Gastrocnemius medialis (tissue), 4 donors: ENCODE measurements at regions not wholly inside any gene's neighbourhood (a gene's known extent, or its start where the extent isn't known, plus 50 kb on each side); places are given as distances from the start of the nearest gene placed in this dataset.

Source experiments
- ATAC-seq, 2 donors: fragments of 150-250 bp; one replicate each; pipeline ENCODE4 v1.9.1; 2016
- DNase-seq, 2 donors: peaks; one replicate each; pipeline ENCODE4 v3.0.0-alpha.2; 2019
- H3K27ac ChIP-seq, 4 donors: fragments of 200-600 bp; sonication (generic); 1 replicate in 1 of 4; 2 replicates in 3 of 4; pipeline ENCODE4 v1.5.1; 2016 to 2018; ENCODE audit warnings: mild to moderate bottlenecking in 2 of 4, moderate library complexity in 1 of 4
- H3K27me3 ChIP-seq, 3 donors: fragments of 200-600 bp; sonication (generic) in 2 of 3; 1 replicate in 1 of 3; 2 replicates in 2 of 3; pipeline versions ENCODE4 v1.5.1 to v1.6.0; 2016 to 2019; ENCODE audit warnings: mild to moderate bottlenecking in 1 of 3, moderate library complexity in 1 of 3
- H3K36me3 ChIP-seq, 2 donors: fragments of 200-600 bp; sonication (generic) in 1 of 2; one replicate each; pipeline ENCODE4 v1.5.1; 2017 to 2018
- H3K4me1 ChIP-seq, 2 donors: fragments of 200-600 bp; sonication (generic) in 1 of 2; one replicate each; pipeline ENCODE4 v1.5.1; 2016 to 2017; ENCODE audit warnings: mild to moderate bottlenecking in 2 of 2
- H3K4me3 ChIP-seq, 4 donors: fragments of 200-600 bp; sonication (generic) in 3 of 4; 1 replicate in 1 of 4; 2 replicates in 3 of 4; pipeline ENCODE4 v1.5.1; 2016 to 2019; ENCODE audit warnings: mild to moderate bottlenecking in 2 of 4
- H3K9me3 ChIP-seq, 3 donors: fragments of 200-600 bp; sonication (generic) in 2 of 3; 1 replicate in 1 of 3; 2 replicates in 2 of 3; pipeline ENCODE4 v1.5.1; 2016 to 2019
- POLR2A ChIP-seq, 2 donors: fragments of 450-650 bp; IDR thresholded peaks; one replicate each; pipeline ENCODE4 v1.6.1; 2017; ENCODE audit warnings: antibody characterized with exemption in 2 of 2, mild to moderate bottlenecking in 2 of 2, moderate library complexity in 2 of 2
- in situ Hi-C, 4 donors: fragments of 200-750 bp; cut with MboI; loops; one replicate each; pipeline versions ENCODE4 v1.15.0 to v1.8.0; 2017; ENCODE audit warnings: low sequenced_read_pairs in 4 of 4
- intact Hi-C: fragments of 100-400 bp; cut with DNase I; formaldehyde crosslinking; loops from one replicate; pipeline ENCODE4 v1.15.1; 2023; ENCODE audit warnings: low total_unique reads
- TF ChIP-seq, protein P1 (sequence below), 5 experiments: fragments of 450-650 bp in 3 of 5; fragments of 200-600 bp in 2 of 5; sonication (generic) in 2 of 5; IDR thresholded peaks in 4 of 5; conservative IDR thresholded peaks in 1 of 5; 1 replicate in 4 of 5; 2 replicates in 1 of 5; pipeline ENCODE4 v1.5.1; 2016 to 2019; ENCODE audit warnings: antibody characterized with exemption in 5 of 5, mild to moderate bottlenecking in 3 of 5, moderate library complexity in 3 of 5

DNA sequence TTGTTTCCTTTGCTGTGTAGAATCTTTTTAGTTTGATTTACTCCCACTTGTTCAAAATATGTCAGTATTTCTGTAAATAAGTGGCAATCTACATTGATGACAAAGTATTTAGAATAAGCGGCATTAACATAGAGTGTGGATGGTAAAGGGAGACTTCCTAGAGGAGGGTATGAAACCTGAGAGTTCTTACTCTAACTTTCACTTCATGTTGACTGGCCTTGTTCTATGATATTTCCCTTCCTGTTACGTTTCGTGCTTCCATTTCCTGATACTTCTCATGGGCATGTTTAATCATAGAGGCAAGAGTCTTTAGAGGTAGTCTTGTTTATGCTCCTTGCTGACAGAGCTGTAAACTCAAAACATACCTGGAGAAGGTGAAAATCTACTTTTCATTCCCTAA is 408.9 kb downstream of the GLUD2 start:
- H3K9me3 ChIP-seq: no peaks in the 10 kb centered on the region
- H3K4me1 ChIP-seq: no peaks in the 10 kb centered on the region
- H3K4me3 ChIP-seq: no peak overlapping the region
- in situ Hi-C loops: no loop called here
- no peak overlapping the region for H3K27ac ChIP-seq
- TF ChIP-seq, protein P1, sequence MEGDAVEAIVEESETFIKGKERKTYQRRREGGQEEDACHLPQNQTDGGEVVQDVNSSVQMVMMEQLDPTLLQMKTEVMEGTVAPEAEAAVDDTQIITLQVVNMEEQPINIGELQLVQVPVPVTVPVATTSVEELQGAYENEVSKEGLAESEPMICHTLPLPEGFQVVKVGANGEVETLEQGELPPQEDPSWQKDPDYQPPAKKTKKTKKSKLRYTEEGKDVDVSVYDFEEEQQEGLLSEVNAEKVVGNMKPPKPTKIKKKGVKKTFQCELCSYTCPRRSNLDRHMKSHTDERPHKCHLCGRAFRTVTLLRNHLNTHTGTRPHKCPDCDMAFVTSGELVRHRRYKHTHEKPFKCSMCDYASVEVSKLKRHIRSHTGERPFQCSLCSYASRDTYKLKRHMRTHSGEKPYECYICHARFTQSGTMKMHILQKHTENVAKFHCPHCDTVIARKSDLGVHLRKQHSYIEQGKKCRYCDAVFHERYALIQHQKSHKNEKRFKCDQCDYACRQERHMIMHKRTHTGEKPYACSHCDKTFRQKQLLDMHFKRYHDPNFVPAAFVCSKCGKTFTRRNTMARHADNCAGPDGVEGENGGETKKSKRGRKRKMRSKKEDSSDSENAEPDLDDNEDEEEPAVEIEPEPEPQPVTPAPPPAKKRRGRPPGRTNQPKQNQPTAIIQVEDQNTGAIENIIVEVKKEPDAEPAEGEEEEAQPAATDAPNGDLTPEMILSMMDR (IDR thresholded peaks at IDR 0.05 in 4 of 5, conservative IDR thresholded peaks at IDR 0.05 in 1 of 5): no peak
- no peak for TF ChIP-seq POLR2A (IDR thresholded peaks at IDR 0.05)
- H3K27me3 ChIP-seq: no peaks in the 10 kb centered on the region
- no peak for ATAC-seq
- no peak for DNase-seq
- intact Hi-C loops: no loop called here
- H3K36me3 ChIP-seq: no peaks in the 10 kb centered on the region

GRCh38 chrX:121457096-121457495 is 409.7 kb downstream of the GLUD2 start:
- H3K27ac ChIP-seq: no peak overlapping the region
- no peaks in the 10 kb centered on the region for H3K4me1 ChIP-seq
- intact Hi-C loops: no loop called here
- no peak for TF ChIP-seq POLR2A (IDR thresholded peaks at IDR 0.05)
- TF ChIP-seq, protein P1 (IDR thresholded peaks at IDR 0.05 in 4 of 5, conservative IDR thresholded peaks at IDR 0.05 in 1 of 5): no peak
- in situ Hi-C loops: no loop called here
- DNase-seq: no peak
- no peaks in the 10 kb centered on the region for H3K36me3 ChIP-seq
- no peaks in the 10 kb centered on the region for H3K27me3 ChIP-seq
- H3K9me3 ChIP-seq: no peaks in the 10 kb centered on the region
- no peak for ATAC-seq
- no peak overlapping the region for H3K4me3 ChIP-seq

DNA sequence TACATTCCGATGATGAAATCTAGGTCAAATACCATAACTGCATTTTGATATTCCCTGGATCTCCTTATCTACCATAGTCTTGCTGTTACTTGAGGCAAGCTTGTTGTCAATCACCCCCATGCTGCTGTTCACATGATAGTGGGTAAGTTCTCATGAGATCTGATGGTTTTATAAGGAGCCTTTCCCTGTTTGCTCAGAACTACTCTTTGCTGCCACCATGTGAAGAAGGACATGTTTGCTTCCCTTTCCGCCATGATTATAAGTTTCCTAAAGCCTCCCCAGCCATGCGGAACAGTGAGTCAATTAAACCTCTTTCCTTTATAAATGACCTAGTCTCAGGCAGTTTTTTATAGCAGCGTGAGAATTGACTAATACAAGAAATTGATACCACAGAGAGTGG is 432.0 kb downstream of the GLUD2 start:
- intact Hi-C loops: no loop called here

GRCh38 chrX:121496966-121497365 is 449.6 kb downstream of the GLUD2 start:
- Histone ChIP-seq H3K27ac (no peak overlapping the region), H3K4me1 (no peaks in the 10 kb centered on the region), H3K36me3 (no peaks in the 10 kb centered on the region), H3K27me3 (no peaks in the 10 kb centered on the region), H3K4me3 (no peak overlapping the region), H3K9me3 (no peaks in the 10 kb centered on the region)
- TF ChIP-seq, protein P1 (IDR thresholded peaks at IDR 0.05 in 4 of 5, conservative IDR thresholded peaks at IDR 0.05 in 1 of 5): no peak
- TF ChIP-seq POLR2A (IDR thresholded peaks at IDR 0.05): no peak
- intact Hi-C loops (no loop called here), in situ Hi-C loops (no loop called here)
- DNase-seq (no peak), ATAC-seq (no peak)

More for the DNA sequence above, 432.0 kb downstream of the GLUD2 start:
- TF ChIP-seq POLR2A (IDR thresholded peaks at IDR 0.05): no peak
- TF ChIP-seq, protein P1 (IDR thresholded peaks at IDR 0.05 in 4 of 5, conservative IDR thresholded peaks at IDR 0.05 in 1 of 5): no peak
- Histone ChIP-seq H3K27me3 (no peaks in the 10 kb centered on the region), H3K4me3 (no peak overlapping the region), H3K36me3 (no peaks in the 10 kb centered on the region), H3K9me3 (no peaks in the 10 kb centered on the region), H3K4me1 (no peaks in the 10 kb centered on the region), H3K27ac (no peak overlapping the region)
- in situ Hi-C loops: no loop called here
- DNase-seq (no peak), ATAC-seq (no peak)

GRCh38 chrX:121504153-121504552 is 456.7 kb downstream of the GLUD2 start:
- H3K36me3 ChIP-seq: no peaks in the 10 kb centered on the region
- ATAC-seq (no peak), DNase-seq (no peak)
- intact Hi-C loops (no loop called here), in situ Hi-C loops (no loop called here)
- H3K9me3 ChIP-seq: no peaks in the 10 kb centered on the region
- no peaks in the 10 kb centered on the region for H3K27me3 ChIP-seq
- no peak overlapping the region for H3K4me3 ChIP-seq
- TF ChIP-seq, protein P1 (IDR thresholded peaks at IDR 0.05 in 4 of 5, conservative IDR thresholded peaks at IDR 0.05 in 1 of 5): no peak
- no peak for TF ChIP-seq POLR2A (IDR thresholded peaks at IDR 0.05)
- no peak overlapping the region for H3K27ac ChIP-seq
- H3K4me1 ChIP-seq: no peaks in the 10 kb centered on the region
